ENCODE measurements at regions not wholly inside any gene's neighbourhood (a gene's known extent, or its start where the extent isn't known, plus 50 kb on each side); places are given as distances from the start of the nearest gene placed in this dataset.

GRCh38 chr14:49497267-49497666, 88.9 kb downstream of the RPS29 start:
- WGBS (ENCODE audit: insufficient coverage, low coverage, low lambda C conversion rate, missing lambda C conversion rate) = 84% methylated on average over 7 of the region's 7 CpGs
- DNase-seq = no peak
- ATAC-seq = no peak
- Histone ChIP-seq H3K36me3 (no peaks in the 10 kb centered on the region), H3K27ac (no peak overlapping the region), H3K4me3 (no peak overlapping the region), H3K9me3 (no peaks in the 10 kb centered on the region), H3K4me1 (peaks cover 0 to 4% (median 1%) of the 10 kb centered on the region in 4 donors), H3K27me3 (no peaks in the 10 kb centered on the region)
- intact Hi-C loops (cut with DNase I) = loop anchor here in 1 of 2 donors (5.0 kb wide), 1 partner anchor 35 kb away; no protein-coding TSS in a partner anchor
- no peak for TF ChIP-seq CTCF (IDR thresholded peaks at IDR 0.05)
- TF ChIP-seq POLR2A (IDR thresholded peaks at IDR 0.05) = no peak

GRCh38 chr14:49494836-49495235, 91.3 kb downstream of the RPS29 start:
- H3K9me3 ChIP-seq = no peaks in the 10 kb centered on the region
- peaks cover 0 to 7% (median 2%) of the 10 kb centered on the region in 4 donors for H3K4me1 ChIP-seq
- intact Hi-C loops (cut with DNase I) = loop anchor here in 1 of 2 donors (5.0 kb wide), 1 partner anchor 33 kb away; no protein-coding TSS in a partner anchor
- no peaks in the 10 kb centered on the region for H3K36me3 ChIP-seq
- H3K4me3 ChIP-seq = no peak overlapping the region
- DNase-seq = no peak
- WGBS (ENCODE audit: insufficient coverage, low coverage, low lambda C conversion rate, missing lambda C conversion rate) = 85% methylated on average over 3 of the region's 4 CpGs
- H3K27ac ChIP-seq = no peak overlapping the region
- no peak for ATAC-seq
- no peaks in the 10 kb centered on the region for H3K27me3 ChIP-seq
- TF ChIP-seq CTCF (IDR thresholded peaks at IDR 0.05) = no peak
- no peak for TF ChIP-seq POLR2A (IDR thresholded peaks at IDR 0.05)

GRCh38 chr14:49493557-49493956, 92.6 kb downstream of the RPS29 start:
- H3K4me1 ChIP-seq = peaks cover 0 to 7% (median 2%) of the 10 kb centered on the region in 4 donors
- ATAC-seq (peak in 1 of 4 donors; percentile 33), DNase-seq (no peak)
- no peak overlapping the region for H3K4me3 ChIP-seq
- no peaks in the 10 kb centered on the region for H3K36me3 ChIP-seq
- H3K27ac ChIP-seq = no peak overlapping the region
- intact Hi-C loops (cut with DNase I) = no loop called here
- TF ChIP-seq POLR2A (IDR thresholded peaks at IDR 0.05) (no peak), CTCF (IDR thresholded peaks at IDR 0.05) (no peak)
- WGBS (ENCODE audit: insufficient coverage, low coverage, low lambda C conversion rate, missing lambda C conversion rate) = 30% methylated on average over 3 of the region's 3 CpGs
- no peaks in the 10 kb centered on the region for H3K27me3 ChIP-seq
- H3K9me3 ChIP-seq = no peaks in the 10 kb centered on the region

- ATAC-seq = peak; percentile 91 to 98 (median 94)
- 28% methylated on average over 3 of the region's 3 CpGs for WGBS (ENCODE audit: insufficient coverage, low coverage, low lambda C conversion rate, missing lambda C conversion rate)
Observed at GRCh38 chr14:49492151-49492550, 94.0 kb downstream of the RPS29 start.

More at GRCh38 chr14:49492151-49492550, 94.0 kb downstream of the RPS29 start:
- Histone ChIP-seq H3K36me3 (no peaks in the 10 kb centered on the region), H3K4me3 (no peak overlapping the region), H3K9me3 (no peaks in the 10 kb centered on the region), H3K27ac (peak overlapping the region in 1 of 3 donors; percentile 49), H3K27me3 (no peaks in the 10 kb centered on the region), H3K4me1 (peaks cover 0 to 7% (median 2%) of the 10 kb centered on the region in 4 donors)
- TF ChIP-seq POLR2A (IDR thresholded peaks at IDR 0.05) (no peak), CTCF (IDR thresholded peaks at IDR 0.05) (no peak)
- intact Hi-C loops (cut with DNase I) = no loop called here
- peak in 2 of 3 donors; percentile 25 to 48 for DNase-seq
